HS-5 (cell line): ENCODE measurements at regions not wholly inside any gene's neighbourhood (a gene's known extent, or its start where the extent isn't known, plus 50 kb on each side); places are given as distances from the start of the nearest gene placed in this dataset.

Experiments used
- DNase-seq: peaks from one replicate; pipeline ENCODE4 v3.0.0-alpha.2; 2012; ENCODE audit warnings: low read depth

DNA sequence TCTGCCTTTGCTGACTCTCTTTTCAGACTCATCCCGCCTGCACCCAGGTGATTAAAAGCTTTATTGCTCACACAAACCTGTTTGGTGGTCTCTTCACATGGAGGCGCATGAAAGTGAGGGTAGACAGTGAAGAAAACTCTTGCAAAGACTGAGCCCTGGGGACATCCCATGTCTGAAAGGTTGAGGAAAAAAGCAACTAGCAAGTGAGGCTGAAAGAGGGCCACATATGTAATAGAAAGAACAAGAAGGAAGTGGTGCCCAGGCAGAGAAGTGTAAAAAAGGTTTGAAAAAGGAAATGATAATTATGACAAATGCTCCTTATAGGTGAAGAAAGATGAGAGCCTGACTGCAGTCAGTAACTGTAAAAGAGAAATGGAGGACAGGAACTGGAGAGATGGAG is 115.9 kb upstream of the NEK7 start:
- no peak for DNase-seq

DNA sequence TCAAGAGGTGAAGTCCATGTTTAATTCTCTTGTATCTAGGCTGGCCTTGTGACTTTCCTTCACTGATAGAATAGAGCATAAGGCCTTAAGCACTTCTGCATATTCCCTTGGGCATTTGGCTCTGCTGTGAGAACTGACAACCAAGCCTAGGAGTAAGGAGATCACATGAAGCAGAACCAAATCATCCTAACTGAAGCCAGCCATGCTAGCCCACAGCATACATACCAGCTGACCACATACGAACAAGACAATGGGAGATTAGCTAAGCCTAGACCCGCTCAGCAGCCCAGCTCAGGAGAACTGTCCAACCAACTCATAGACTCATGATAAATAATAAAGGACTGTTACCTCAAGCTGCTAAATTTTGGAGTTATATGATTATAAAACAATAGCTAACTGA is 114.6 kb upstream of the NEK7 start:
- DNase-seq: no peak

DNA sequence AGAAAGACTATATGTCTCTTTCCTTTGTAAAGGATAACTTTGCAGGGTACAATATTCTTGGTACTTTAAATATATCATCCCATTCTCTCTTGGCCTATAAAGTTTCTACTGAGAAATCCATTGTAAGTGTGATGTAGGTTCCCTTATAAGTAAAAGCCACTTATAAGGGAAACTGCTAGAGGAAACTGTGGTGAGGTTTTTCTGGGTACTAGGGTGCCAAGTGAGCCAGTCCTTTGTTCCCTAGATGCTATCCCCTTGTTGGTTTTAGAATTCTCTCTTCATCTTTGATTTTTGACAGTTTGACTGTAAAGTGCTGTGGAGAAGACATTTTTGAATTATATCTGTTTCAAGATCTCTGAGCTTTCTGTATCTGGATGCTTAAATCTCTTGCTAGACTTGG is 108.9 kb upstream of the NEK7 start:
- DNase-seq: no peak

DNA sequence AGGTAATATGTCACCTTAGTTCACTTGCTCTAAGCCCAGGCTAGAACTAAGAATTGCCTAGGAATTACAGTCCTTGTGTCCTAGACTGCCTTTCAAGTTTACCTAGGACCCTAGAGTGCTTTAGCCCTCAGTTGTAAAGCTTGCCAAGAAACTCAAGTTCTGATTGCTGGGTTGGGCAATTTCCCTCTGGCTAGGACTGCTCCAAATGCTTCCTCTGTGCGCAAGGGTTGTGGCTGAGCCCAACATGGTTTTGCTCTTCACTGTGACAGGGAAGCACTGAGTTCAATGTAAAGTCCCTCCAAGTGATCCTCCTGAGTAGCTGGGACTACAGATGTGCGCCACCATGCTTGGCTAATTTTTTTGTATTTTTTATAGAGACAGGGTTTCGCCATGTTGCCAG is 102.3 kb upstream of the NEK7 start:
- DNase-seq: no peak

DNA sequence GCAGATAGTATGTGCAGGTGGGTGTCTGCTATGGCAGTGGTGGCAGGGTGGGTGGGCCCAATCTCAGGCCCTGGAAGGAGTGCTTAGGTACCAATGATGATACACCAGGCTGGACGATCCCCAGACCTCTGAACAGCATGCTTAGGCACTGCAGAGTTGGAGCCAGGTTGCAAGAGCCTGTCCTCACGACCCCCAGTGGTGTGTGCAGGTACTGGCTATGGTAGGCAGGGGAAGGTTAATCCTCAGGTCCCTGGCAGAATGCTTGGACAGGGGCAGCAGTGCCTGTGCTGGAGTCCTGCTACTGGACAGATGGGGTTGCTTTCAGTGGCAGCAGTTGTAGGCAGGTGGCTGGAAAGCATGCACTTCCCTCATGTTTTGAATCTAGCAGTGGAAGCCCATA is 100.5 kb upstream of the NEK7 start:
- DNase-seq: no peak

DNA sequence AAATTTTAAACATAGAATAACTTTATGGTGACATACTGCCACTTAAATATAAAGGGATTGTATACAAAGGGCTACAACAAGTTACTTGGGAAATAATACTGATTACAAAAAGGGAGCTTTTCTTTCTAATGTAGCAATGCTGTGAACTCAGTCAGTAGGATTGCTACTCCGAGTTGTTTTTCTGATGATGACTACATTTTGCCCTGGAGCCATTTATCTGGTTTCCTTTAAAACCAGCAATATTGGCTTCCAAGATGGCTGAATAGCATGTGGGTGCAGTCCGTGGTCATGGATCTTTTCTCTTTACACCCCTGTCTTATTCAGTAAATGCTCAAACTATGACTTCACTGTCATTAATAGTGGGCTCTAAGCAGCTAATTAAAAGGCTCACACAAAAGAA is 92.6 kb upstream of the NEK7 start:
- no peak for DNase-seq

DNA sequence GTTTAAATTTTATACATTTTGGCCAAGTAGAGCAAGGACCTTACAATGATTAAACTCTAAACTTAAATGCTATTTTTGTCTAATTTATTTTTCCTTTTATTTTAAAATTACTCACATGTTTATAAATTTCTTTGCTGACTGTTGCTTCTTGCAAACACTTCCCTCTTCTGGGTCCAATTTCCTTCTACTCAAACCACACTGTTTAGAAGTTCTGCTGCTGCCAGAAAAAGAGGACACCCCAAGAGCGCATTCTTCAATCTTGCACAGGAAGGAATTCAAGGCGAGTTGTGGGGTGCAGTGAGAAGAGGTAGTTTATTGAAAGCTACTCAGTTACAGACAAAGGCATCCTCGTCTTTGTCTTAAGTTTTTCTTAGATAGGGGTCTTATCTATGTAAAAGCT is 88.5 kb upstream of the NEK7 start:
- no peak for DNase-seq

DNA sequence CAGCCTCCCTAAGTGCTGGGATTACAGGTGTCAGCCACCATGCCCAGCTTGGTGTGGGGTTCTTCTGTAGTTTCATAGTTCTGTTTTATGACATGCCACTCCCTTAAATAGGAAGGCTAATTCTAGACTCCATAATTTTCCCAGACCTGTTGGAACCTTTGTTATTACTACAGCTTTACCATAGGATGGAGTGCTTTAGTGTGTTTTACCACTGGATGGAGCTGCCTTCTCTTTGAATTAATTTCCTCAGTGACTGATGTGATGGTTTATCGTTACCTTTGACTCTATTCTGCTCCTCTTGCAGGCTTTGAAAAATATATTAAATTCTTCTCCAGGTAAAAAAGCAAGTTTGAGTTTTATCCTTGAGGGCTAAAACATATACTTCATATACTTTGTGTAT is 84.6 kb upstream of the NEK7 start:
- no peak for DNase-seq

DNA sequence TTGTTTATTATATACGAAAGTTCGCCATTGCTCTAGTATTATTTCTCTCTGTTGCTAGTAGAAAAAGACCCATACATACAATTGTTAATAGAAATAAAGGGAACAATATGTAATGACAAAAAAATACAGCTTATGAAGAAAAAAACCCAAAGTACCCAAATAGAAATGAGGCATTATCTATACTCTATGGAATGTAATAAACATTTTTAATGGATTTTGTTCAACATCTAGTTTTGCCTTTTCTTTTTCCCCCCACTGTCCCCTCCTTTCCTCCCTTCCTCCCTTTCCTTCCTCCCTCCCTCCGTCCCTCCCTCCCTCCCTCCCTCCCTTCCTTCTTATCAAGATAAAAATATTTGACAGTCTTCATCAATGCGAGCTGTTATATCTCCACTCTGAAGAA is 81.5 kb upstream of the NEK7 start:
- DNase-seq: no peak

DNA sequence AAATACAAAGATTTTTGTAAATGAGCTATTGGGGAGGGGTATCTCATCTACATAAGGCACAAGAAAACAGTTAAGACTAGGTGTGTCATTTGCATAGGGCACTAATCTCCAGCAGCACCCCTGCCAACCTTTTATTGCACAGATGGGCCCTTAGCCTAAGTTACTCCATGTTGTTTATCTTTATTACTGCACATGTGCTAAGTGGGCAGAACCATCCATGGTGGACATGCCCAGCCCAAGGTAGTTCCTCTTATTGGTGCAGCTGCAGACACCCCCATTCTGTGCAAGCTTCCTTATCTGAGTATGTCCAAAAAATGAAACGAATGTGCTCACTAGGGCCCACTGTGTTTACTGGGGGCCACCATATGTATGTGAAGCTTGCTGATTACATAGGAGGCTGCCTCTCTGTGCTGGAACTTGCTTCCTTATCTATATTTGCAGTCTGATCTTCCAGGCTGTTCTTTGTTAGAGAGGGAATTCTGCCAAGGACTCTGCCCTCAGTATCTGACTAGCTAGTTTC is 77.3 kb upstream of the NEK7 start:
- DNase-seq: no peak

DNA sequence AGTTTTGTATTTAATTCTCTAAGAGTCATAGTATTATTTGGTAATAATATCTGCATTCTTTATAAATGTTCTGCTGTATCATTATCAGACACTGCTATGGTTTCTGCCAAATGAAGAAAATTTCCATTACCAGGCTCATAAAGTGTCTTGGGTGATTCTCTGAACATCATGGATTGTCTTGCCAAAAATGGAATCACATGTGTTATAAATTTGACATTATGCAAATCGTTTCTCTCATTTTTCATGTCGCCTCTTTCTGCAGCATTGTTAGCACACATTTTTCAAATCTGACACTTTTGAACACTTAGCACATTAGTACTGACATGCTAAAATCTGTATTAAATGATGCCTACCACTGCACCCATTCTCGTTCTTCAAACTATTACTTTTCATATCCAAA is 74.2 kb upstream of the NEK7 start:
- DNase-seq: no peak

DNA sequence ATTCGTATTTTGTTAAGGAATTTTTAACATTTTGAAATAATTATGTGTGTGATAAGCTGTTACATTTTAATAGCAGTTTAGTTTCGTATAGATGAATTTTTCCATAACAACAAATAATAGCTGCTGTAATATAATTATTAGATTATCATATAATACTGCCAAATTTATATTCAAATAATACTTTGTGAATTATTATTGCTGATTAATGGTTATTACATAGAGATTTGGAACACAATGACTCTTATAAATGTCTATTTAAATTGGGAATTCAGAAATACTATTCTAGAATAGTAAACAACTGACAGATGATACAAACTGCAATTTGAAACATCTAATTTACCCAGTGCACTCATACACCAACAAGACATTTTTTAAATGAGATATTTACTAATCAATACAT is 73.2 kb upstream of the NEK7 start:
- no peak for DNase-seq

DNA sequence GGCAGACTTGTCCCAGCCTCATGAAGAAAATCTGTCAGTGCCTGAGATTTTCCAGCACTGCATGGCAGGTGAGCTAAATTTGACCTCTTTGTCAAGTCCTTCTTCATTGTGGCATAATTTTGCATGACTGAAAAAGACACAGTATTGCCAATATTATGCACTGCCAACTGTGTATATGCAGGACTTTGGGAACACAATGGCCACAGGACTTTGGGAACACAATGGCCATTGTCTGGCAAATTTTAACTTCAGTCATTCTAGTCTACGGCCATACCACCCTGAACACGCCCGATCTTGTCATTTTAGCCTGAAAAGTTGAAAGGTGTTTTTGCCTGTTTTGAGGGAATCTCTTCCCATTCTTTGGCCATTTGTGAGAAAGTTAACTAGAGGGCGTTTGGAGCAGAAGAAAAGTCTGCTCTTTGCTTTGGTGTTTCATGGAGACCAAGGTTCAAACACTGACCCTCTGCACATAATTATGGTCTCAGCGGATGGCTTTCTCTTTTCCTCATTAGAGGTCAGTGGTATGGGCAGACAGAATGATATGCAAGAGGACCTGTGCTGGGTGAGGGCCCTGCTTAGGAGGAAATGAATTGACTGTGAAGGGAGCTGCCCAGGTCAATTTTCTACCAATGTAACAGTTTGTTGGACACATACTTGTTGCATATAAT is 72.4 kb upstream of the NEK7 start:
- no peak for DNase-seq

DNA sequence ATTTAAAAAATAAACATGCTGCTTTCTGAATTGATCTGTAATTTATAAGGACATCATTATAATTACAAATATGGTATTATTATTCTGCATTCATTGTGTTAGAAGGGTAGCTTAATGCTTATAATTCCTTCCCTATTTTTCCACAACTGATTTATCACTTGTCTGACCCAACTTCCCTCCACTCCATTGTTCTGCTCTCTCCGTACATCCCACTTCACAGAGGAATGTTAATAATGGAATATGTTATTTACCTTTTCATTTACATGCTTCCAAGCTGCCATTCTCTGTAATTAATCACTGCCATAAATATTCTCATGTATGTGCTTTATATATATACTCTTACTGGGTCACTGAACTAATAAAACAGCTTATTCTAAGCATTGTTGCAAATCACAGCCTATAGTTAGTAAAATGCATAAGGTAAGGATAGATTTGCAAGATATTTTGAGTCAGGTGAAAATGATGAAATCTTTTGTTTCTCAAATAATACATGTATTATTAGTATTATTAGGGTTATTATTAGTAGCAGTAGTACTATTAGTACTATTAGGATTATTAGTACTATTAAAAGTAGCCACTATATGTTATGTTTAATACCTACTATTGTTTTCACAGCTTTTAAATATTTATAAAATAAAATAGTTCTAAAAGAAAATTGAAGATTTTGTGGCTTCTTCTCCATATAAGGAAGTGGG is 70.6 kb upstream of the NEK7 start:
- DNase-seq: no peak

DNA sequence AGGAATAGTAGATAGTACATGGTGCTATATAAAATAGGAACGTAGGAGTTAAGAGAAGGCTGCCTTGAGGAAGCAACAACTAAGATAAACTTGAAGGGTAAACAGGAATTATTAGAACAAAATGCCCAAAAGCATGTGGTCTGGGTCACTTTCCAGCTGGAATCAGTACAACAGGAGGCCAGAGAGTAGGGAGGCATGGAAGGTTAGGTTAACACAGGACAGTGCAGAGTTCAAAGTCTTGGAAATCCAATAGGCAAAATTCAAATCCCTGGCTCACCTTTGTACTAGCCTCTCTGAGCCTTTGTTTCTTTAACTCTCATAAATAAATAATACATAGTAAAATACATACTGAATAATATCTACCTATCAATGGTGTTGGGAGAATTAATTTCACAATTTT is 69.0 kb upstream of the NEK7 start:
- DNase-seq: no peak

DNA sequence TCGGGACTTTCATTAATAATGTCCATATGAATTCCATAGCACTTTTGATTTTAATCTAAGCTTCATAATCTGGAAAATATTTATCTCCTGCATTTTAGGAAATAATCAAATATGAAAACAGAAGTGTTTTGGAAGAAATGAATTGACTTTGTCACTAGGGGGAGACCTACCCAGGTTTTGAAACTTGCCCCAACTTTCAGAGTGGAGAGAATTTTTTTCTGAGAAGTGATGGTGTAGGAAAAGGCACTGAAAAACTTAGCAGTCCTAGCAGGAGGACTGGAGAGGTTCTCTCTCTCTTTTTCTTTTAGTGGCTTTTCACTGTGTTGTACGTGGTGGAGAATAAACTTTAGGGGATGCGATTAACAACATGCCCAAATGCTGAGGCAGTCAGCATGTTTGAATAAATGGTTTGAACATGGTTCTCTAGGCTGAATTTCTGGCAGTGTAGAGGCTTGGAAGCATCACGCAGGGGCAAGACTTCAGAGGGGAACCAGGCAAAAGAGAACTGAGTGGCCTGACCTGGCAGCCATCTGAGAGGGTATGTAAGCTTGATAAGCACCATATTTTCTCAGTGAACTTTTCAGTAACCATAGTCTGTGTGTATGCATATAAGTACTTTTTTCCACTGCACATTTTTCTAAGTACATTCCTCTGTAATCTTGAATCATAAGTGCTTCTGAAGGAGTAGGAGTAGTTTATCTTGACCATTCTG is 68.3 kb upstream of the NEK7 start:
- peak; percentile 32 for DNase-seq

DNA sequence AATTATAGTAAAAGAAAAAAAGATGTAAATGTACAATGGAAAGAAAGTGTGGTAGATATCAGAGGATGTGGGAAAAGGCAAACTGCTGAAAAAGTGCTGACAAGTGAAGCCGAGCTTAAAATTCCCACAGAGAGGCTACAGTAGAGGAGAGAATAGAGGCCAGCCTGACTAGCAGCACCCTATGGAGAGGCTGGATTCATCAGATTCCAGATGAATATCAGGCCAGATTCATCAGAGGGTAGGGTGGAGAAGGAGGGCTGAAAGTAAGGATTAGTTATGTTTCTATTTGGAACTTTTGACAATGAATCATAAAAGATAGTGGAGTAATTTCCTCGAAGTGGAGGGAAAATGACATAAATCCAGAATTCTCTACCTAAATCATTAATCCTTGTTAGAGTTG is 60.4 kb upstream of the NEK7 start:
- no peak for DNase-seq

DNA sequence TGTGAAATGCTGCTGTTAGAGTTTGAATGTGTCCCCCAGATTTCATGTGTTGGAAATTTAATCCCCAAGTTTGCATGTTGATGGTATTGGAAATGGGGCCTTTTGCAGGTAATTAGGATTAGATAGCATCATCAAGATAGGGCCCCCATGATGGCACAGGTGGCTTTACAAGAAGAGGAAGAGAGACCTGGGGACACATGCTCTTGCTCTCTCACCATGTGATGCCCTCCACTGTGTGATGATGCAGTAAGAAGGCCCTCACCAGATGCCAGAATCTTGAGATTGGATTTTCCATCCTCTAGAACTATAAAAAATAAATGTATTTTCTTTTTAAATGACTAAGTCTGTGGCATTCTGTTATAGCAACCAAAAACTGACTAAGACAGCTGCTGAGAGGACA is 57.0 kb upstream of the NEK7 start:
- no peak for DNase-seq

DNA sequence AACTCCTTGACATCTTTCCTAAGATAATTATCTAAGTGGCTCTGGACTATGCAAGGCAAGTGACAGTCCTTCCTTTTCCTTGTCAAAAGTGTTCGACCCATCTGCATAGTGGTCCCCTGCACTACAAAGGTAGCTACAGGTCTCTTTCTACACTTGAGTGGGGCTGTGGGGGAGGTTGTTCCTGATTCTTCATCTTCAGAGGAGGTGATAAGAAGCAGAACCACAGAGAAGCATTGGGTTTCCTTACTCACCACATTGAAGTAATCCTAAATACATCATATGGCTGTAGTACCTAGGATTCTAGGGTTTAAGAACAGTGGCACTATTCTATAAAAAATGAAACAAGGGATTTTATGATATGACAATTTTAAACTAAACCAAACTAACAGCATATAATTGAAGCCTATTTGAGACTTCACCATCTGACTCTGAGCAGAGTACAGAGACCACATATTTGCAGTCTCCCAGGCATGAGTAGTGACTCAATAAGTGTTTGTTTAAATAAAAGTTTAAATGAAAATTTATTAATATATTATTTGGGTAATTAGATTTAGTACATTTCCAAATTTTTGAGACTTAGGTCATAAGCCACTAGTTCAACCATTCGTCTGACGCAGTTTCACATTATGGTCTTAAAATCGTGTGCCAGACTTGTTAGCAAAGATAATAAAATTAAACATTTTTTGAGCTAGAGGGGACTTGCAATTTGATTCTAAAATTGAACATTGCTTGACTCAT is 54.9 kb upstream of the NEK7 start:
- no peak for DNase-seq

DNA sequence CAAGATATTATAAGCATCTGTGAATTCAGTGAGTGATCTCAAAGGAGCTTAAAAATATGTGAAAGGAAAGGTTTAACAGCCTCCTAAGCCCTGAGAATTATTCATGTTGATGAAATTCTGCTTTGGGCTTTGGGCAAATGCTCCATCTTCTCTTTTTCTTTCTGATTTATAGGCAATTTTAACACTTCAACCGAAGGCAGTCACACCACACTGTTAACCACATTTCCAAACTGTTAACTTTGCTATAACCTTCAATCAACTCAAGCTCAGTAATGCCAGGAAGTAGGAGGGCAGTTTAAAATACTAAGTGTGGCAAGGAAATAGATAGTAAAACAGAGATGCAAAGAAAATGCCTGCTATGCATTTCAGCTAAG is 54.4 kb upstream of the NEK7 start:
- no peak for DNase-seq

DNA sequence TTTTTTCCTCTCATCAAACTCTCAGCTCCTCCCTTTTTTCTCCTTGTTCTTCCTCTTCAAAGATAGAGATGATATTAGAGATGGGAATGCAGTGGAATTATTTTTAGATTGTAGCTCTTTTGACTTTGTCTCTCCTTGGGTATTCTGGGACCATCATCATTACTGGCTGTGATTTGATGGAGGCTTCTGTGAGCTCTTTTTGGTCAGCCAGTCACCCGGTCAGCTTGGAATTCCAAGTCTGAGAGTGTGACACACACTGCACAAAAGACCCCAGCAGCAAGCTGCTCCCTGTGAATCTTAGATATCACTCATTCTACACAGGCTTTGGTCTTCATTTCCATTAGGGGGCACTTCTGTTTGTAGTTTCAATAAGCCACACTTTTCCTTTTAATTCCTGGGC is 51.6 kb upstream of the NEK7 start:
- no peak for DNase-seq

DNA sequence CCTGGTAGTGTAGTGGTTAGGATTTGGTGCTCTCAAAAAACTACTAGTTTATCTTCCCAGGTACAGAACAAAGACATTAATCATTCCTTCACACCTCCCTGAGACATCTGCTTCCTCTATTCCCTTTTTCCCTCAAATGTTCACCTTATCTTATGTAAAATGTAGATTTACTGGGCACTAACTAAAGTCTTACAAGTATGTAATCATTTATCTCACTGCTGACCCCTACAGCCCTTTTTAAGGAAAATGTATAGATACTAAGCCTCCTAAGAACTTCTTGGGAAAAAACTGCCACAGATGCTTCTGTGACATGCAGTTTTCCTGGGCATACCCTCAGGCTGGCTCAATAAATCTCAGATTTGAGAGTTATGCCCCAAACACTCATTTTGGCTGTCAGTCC is 50.8 kb upstream of the NEK7 start:
- no peak for DNase-seq
